ENCODE measurements at regions not wholly inside any gene's neighbourhood (a gene's known extent, or its start where the extent isn't known, plus 50 kb on each side); places are given as distances from the start of the nearest gene placed in this dataset.

DNA sequence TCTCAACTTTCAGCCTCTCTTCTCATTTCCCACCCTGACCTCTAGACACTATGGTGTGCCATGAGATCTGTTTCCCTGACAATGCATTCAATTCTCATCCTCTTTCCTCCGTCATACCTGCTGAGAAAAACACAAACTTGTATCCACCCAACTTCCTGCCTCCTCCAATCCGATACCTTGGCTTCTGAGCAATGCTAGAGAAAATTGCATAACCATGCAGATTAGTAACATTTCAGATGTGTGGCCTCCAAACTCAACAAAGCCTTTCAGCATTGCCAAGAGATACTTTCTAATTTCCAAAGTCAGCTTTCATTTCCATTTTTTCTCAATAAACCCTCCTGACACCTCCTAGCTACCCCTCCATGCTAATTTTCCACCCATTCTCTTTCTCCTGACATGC lies 88.5 kb downstream of the MINAR1 start:
- Histone ChIP-seq H3K9me3 (ENCODE audit: control extremely low read depth in 1 of 5, control insufficient read depth in 4 of 5, insufficient read depth in 2 of 5, low read depth in 1 of 5, low read length in 4 of 5) (no peaks in the 10 kb centered on the region), H3K27ac (ENCODE audit: insufficient read depth in 1 of 2, low read depth in 1 of 2, low read length in 2 of 2, poor library complexity in 1 of 2, severe bottlenecking in 2 of 2) (no peak overlapping the region), H3K27me3 (replicated peaks in 2 of 5; ENCODE audit: control insufficient read depth in 4 of 5, insufficient read depth in 5 of 5, low read length in 4 of 5) (peaks cover 0 to 11% (median 0%) of the 10 kb centered on the region in 5 experiments), H3K36me3 (ENCODE audit: control insufficient read depth in 4 of 4, insufficient read depth in 4 of 4, low read length in 3 of 4) (no peaks in the 10 kb centered on the region), H3K4me1 (ENCODE audit: control extremely low read depth in 1 of 4, control insufficient read depth in 4 of 4, insufficient read depth in 4 of 4, low read length in 3 of 4) (no peaks in the 10 kb centered on the region), H3K4me3 (ENCODE audit: control insufficient read depth in 1 of 7, extremely low read depth in 1 of 7, insufficient read depth in 4 of 7, low read depth in 2 of 7, low read length in 6 of 7) (no peak overlapping the region)
- no peak for DNase-seq
- ChIA-PET CTCF (no interaction called here), POLR2A (no interaction called here)
- 100% methylated on average over 2 of the region's 2 CpGs for WGBS (ENCODE audit: insufficient coverage)

DNA sequence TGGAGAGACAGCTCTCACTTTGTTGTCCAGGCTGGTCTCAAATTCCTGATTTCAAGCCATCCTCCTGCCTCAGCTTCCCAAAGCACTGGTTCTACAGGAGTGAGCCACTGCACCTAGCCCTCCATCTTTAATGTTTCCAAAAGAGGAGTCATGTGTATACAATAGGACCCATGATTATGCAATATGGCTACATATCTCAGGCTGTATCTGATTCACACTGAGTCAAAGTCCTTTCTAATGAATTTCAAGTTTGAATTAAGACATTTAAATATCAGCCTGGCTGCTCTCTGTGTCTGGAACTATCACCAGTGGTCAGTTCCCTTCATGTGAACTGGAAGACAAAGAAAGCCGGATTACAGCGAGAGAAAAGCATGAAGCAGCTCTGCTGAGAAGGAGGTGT lies 90.5 kb downstream of the MINAR1 start:
- DNase-seq: no peak
- WGBS (ENCODE audit: insufficient coverage): 92% methylated on average over 2 of the region's 2 CpGs
- Histone ChIP-seq H3K4me3 (ENCODE audit: control insufficient read depth in 1 of 7, extremely low read depth in 1 of 7, insufficient read depth in 4 of 7, low read depth in 2 of 7, low read length in 6 of 7) (no peak overlapping the region), H3K27ac (ENCODE audit: insufficient read depth in 1 of 2, low read depth in 1 of 2, low read length in 2 of 2, poor library complexity in 1 of 2, severe bottlenecking in 2 of 2) (no peak overlapping the region), H3K36me3 (ENCODE audit: control insufficient read depth in 4 of 4, insufficient read depth in 4 of 4, low read length in 3 of 4) (no peaks in the 10 kb centered on the region), H3K4me1 (ENCODE audit: control extremely low read depth in 1 of 4, control insufficient read depth in 4 of 4, insufficient read depth in 4 of 4, low read length in 3 of 4) (no peaks in the 10 kb centered on the region), H3K9me3 (ENCODE audit: control extremely low read depth in 1 of 5, control insufficient read depth in 4 of 5, insufficient read depth in 2 of 5, low read depth in 1 of 5, low read length in 4 of 5) (no peaks in the 10 kb centered on the region), H3K27me3 (replicated peaks in 2 of 5; ENCODE audit: control insufficient read depth in 4 of 5, insufficient read depth in 5 of 5, low read length in 4 of 5) (peaks cover 0 to 11% (median 0%) of the 10 kb centered on the region in 5 experiments)
- POLR2A ChIA-PET: no interaction called here
- CTCF ChIA-PET: no interaction called here

DNA sequence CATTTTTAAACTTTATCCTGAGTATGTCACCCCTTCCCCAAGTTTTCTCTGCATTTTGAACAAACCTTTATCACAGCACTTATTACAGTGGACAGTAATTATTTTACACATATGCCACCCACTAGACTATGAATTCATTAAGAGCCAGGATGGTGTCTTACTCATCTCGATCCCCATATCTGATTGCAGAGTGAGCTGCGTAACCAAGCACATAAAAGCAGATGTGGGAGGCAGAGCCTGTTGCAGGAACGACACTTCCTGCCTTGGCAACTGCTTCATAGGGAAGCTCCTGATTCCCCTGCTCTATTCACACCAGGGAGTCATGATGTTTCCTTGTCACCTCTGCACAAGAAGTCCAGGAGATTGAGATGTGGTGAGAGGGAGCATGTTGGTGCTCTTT lies 91.1 kb downstream of the MINAR1 start:
- POLR2A ChIA-PET: no interaction called here
- Histone ChIP-seq H3K4me1 (ENCODE audit: control extremely low read depth in 1 of 4, control insufficient read depth in 4 of 4, insufficient read depth in 4 of 4, low read length in 3 of 4) (no peaks in the 10 kb centered on the region), H3K27me3 (replicated peaks in 2 of 5; ENCODE audit: control insufficient read depth in 4 of 5, insufficient read depth in 5 of 5, low read length in 4 of 5) (peaks cover 0 to 13% (median 0%) of the 10 kb centered on the region in 5 experiments), H3K9me3 (ENCODE audit: control extremely low read depth in 1 of 5, control insufficient read depth in 4 of 5, insufficient read depth in 2 of 5, low read depth in 1 of 5, low read length in 4 of 5) (no peaks in the 10 kb centered on the region), H3K27ac (ENCODE audit: insufficient read depth in 1 of 2, low read depth in 1 of 2, low read length in 2 of 2, poor library complexity in 1 of 2, severe bottlenecking in 2 of 2) (no peak overlapping the region), H3K36me3 (ENCODE audit: control insufficient read depth in 4 of 4, insufficient read depth in 4 of 4, low read length in 3 of 4) (no peaks in the 10 kb centered on the region), H3K4me3 (ENCODE audit: control insufficient read depth in 1 of 7, extremely low read depth in 1 of 7, insufficient read depth in 4 of 7, low read depth in 2 of 7, low read length in 6 of 7) (no peak overlapping the region)
- no peak for DNase-seq
- WGBS (ENCODE audit: insufficient coverage): 82% methylated on average over 3 of the region's 3 CpGs
- CTCF ChIA-PET: no interaction called here

DNA sequence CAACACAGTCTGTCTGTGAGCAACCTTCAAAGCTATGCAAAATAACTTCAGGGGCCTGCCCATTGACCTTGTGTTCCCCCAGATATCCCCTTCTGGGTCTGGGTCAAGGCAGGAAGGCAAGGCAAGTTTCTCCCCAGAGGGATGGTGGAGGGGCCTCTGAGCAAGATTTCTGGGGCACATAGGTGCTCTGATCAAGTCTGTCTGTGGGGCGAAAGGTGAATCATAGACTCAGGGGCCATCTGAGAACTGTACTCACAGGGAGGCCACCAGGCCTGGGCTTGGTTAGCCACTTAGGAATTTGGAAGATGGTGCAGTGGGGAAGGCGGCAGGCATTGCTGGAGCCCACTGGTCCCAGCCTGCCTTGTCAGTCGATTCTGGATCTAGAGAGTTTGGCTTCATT lies 92.4 kb downstream of the MINAR1 start:
- POLR2A ChIA-PET: no interaction called here
- no peak overlapping the region for H3K27ac ChIP-seq (ENCODE audit: insufficient read depth in 1 of 2, low read depth in 1 of 2, low read length in 2 of 2, poor library complexity in 1 of 2, severe bottlenecking in 2 of 2)
- H3K4me1 ChIP-seq (ENCODE audit: control extremely low read depth in 1 of 4, control insufficient read depth in 4 of 4, insufficient read depth in 4 of 4, low read length in 3 of 4): no peaks in the 10 kb centered on the region
- WGBS (ENCODE audit: insufficient coverage): 82% methylated on average over 2 of the region's 3 CpGs
- no peaks in the 10 kb centered on the region for H3K36me3 ChIP-seq (ENCODE audit: control insufficient read depth in 4 of 4, insufficient read depth in 4 of 4, low read length in 3 of 4)
- CTCF ChIA-PET: no interaction called here
- H3K4me3 ChIP-seq (ENCODE audit: control insufficient read depth in 1 of 7, extremely low read depth in 1 of 7, insufficient read depth in 4 of 7, low read depth in 2 of 7, low read length in 6 of 7): no peak overlapping the region
- DNase-seq: no peak
- peaks cover 0 to 10% (median 0%) of the 10 kb centered on the region in 5 experiments for H3K27me3 ChIP-seq (replicated peaks in 2 of 5; ENCODE audit: control insufficient read depth in 4 of 5, insufficient read depth in 5 of 5, low read length in 4 of 5)
- H3K9me3 ChIP-seq (ENCODE audit: control extremely low read depth in 1 of 5, control insufficient read depth in 4 of 5, insufficient read depth in 2 of 5, low read depth in 1 of 5, low read length in 4 of 5): no peaks in the 10 kb centered on the region

DNA sequence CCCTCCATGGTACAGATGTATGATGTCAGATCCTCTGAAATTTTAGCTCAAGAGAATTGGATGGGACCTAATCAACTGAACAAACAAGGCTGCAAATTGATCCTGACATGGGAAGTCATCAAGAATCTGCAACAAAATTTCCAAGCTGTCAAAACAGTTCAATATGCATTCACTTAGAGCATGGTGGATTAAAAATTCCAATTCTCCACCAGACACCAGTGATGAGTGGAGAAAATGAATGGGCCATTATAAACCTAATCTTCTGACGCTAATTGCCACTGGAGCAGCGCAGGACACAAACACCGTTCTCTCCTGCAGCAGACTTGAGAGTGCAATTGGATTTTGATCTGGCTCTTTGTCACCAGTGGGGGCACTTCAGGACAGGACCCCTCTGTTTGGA lies 94.2 kb downstream of the MINAR1 start:
- no peak for DNase-seq
- Histone ChIP-seq H3K9me3 (ENCODE audit: control extremely low read depth in 1 of 5, control insufficient read depth in 4 of 5, insufficient read depth in 2 of 5, low read depth in 1 of 5, low read length in 4 of 5) (no peaks in the 10 kb centered on the region), H3K27me3 (replicated peaks in 2 of 5; ENCODE audit: control insufficient read depth in 4 of 5, insufficient read depth in 5 of 5, low read length in 4 of 5) (peaks cover 0 to 9% (median 2%) of the 10 kb centered on the region in 5 experiments), H3K27ac (ENCODE audit: insufficient read depth in 1 of 2, low read depth in 1 of 2, low read length in 2 of 2, poor library complexity in 1 of 2, severe bottlenecking in 2 of 2) (no peak overlapping the region), H3K36me3 (ENCODE audit: control insufficient read depth in 4 of 4, insufficient read depth in 4 of 4, low read length in 3 of 4) (no peaks in the 10 kb centered on the region), H3K4me1 (ENCODE audit: control extremely low read depth in 1 of 4, control insufficient read depth in 4 of 4, insufficient read depth in 4 of 4, low read length in 3 of 4) (no peaks in the 10 kb centered on the region), H3K4me3 (ENCODE audit: control insufficient read depth in 1 of 7, extremely low read depth in 1 of 7, insufficient read depth in 4 of 7, low read depth in 2 of 7, low read length in 6 of 7) (no peak overlapping the region)
- CTCF ChIA-PET: interaction anchor here (1.1 kb wide), 1 partner anchor 19 kb away, joined by 3 read pairs; no protein-coding TSS in a partner anchor
- WGBS (ENCODE audit: insufficient coverage): 100% methylated on average over 3 of the region's 3 CpGs
- POLR2A ChIA-PET: no interaction called here

DNA sequence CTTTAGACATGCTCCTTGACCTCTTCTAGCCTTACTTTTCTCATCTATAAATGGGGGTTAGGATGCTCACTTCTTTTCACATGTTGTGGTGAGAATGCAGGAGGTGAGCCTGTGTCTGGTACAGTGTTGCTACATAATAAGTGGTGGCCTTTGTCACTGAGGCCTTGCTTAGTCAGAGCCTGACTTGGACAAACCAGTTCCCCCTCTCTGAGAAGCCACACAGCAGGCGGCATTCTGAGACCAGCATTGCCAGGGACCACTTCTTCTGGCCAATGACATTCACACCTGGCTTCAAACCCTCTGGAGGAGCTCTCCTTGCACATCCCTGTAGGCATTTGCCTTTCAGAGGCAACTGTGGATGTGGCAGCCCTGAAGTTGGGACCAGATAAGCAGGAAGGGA lies 95.7 kb downstream of the MINAR1 start:
- Histone ChIP-seq H3K4me3 (ENCODE audit: control insufficient read depth in 1 of 7, extremely low read depth in 1 of 7, insufficient read depth in 4 of 7, low read depth in 2 of 7, low read length in 6 of 7) (no peak overlapping the region), H3K27ac (ENCODE audit: insufficient read depth in 1 of 2, low read depth in 1 of 2, low read length in 2 of 2, poor library complexity in 1 of 2, severe bottlenecking in 2 of 2) (no peak overlapping the region), H3K36me3 (ENCODE audit: control insufficient read depth in 4 of 4, insufficient read depth in 4 of 4, low read length in 3 of 4) (no peaks in the 10 kb centered on the region), H3K4me1 (ENCODE audit: control extremely low read depth in 1 of 4, control insufficient read depth in 4 of 4, insufficient read depth in 4 of 4, low read length in 3 of 4) (no peaks in the 10 kb centered on the region), H3K27me3 (replicated peaks in 2 of 5; ENCODE audit: control insufficient read depth in 4 of 5, insufficient read depth in 5 of 5, low read length in 4 of 5) (peaks cover 0 to 8% (median 2%) of the 10 kb centered on the region in 5 experiments), H3K9me3 (ENCODE audit: control extremely low read depth in 1 of 5, control insufficient read depth in 4 of 5, insufficient read depth in 2 of 5, low read depth in 1 of 5, low read length in 4 of 5) (no peaks in the 10 kb centered on the region)
- no peak for DNase-seq
- 71% methylated on average over 1 of the region's 1 CpG for WGBS (ENCODE audit: insufficient coverage)
- ChIA-PET CTCF (no interaction called here), POLR2A (no interaction called here)

DNA sequence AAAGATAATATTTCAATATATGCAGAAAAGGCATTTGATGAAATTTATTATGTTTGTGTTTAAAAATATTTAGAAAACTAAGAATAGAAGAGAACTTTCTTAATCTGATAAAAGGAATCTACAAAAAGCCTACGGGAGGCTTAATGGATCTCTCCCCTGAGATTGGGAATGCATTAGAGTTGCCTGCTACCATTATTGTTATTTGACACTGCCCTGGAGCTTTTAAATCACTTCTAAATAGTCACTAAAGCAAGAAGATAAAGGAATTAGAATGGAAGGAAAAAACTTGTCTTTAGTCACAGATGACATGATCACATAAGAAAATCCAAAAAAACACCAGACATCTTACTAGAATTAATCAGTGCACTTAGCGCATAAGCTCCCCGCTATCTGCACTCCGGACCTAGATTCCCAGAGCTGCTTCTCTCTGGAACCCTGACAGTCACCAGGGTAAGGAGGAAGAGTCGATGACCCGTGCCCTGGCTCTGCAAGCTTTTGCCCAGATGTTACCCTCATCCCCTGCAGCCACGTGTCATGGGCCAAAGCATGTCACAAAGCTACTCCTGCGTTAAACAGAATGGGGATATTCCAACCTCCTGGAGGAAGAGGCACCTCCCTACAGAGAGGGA lies 97.1 kb downstream of the MINAR1 start:
- Histone ChIP-seq H3K27ac (ENCODE audit: insufficient read depth in 1 of 2, low read depth in 1 of 2, low read length in 2 of 2, poor library complexity in 1 of 2, severe bottlenecking in 2 of 2) (no peak overlapping the region), H3K9me3 (ENCODE audit: control extremely low read depth in 1 of 5, control insufficient read depth in 4 of 5, insufficient read depth in 2 of 5, low read depth in 1 of 5, low read length in 4 of 5) (no peaks in the 10 kb centered on the region), H3K4me3 (ENCODE audit: control insufficient read depth in 1 of 7, extremely low read depth in 1 of 7, insufficient read depth in 4 of 7, low read depth in 2 of 7, low read length in 6 of 7) (no peak overlapping the region), H3K27me3 (replicated peaks in 2 of 5; ENCODE audit: control insufficient read depth in 4 of 5, insufficient read depth in 5 of 5, low read length in 4 of 5) (peaks cover 0 to 5% (median 2%) of the 10 kb centered on the region in 5 experiments), H3K4me1 (ENCODE audit: control extremely low read depth in 1 of 4, control insufficient read depth in 4 of 4, insufficient read depth in 4 of 4, low read length in 3 of 4) (no peaks in the 10 kb centered on the region), H3K36me3 (ENCODE audit: control insufficient read depth in 4 of 4, insufficient read depth in 4 of 4, low read length in 3 of 4) (no peaks in the 10 kb centered on the region)
- DNase-seq: no peak
- WGBS (ENCODE audit: insufficient coverage): 83% methylated on average over 6 of the region's 8 CpGs
- POLR2A ChIA-PET: no interaction called here
- CTCF ChIA-PET: no interaction called here
